ENCODE measurements at regions not wholly inside any gene's neighbourhood (a gene's known extent, or its start where the extent isn't known, plus 50 kb on each side); places are given as distances from the start of the nearest gene placed in this dataset.

DNA sequence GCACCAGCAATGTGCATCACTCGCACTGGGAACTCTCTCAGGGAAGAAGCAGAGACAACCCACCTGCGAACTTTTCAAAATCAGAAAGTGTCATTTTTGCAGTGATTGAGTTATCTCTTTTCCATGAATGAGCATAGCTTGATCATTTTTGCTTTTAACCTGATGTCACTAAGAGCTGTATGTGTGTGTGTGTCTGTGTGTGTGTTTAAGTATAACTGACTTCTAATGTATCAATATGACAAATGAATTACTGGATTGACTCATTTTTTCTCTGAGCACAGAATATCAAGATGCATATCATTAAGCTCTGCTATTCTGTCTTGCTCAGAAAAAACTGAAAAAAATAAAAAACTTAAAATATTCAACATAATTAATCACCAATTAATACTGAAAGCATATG is 548.9 kb upstream of the MARCKS start:
- TF ChIP-seq, protein P1, sequence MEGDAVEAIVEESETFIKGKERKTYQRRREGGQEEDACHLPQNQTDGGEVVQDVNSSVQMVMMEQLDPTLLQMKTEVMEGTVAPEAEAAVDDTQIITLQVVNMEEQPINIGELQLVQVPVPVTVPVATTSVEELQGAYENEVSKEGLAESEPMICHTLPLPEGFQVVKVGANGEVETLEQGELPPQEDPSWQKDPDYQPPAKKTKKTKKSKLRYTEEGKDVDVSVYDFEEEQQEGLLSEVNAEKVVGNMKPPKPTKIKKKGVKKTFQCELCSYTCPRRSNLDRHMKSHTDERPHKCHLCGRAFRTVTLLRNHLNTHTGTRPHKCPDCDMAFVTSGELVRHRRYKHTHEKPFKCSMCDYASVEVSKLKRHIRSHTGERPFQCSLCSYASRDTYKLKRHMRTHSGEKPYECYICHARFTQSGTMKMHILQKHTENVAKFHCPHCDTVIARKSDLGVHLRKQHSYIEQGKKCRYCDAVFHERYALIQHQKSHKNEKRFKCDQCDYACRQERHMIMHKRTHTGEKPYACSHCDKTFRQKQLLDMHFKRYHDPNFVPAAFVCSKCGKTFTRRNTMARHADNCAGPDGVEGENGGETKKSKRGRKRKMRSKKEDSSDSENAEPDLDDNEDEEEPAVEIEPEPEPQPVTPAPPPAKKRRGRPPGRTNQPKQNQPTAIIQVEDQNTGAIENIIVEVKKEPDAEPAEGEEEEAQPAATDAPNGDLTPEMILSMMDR (IDR thresholded peaks at IDR 0.05; ENCODE audit: insufficient read depth, low read length) = no peak
- TF ChIP-seq, protein P2, sequence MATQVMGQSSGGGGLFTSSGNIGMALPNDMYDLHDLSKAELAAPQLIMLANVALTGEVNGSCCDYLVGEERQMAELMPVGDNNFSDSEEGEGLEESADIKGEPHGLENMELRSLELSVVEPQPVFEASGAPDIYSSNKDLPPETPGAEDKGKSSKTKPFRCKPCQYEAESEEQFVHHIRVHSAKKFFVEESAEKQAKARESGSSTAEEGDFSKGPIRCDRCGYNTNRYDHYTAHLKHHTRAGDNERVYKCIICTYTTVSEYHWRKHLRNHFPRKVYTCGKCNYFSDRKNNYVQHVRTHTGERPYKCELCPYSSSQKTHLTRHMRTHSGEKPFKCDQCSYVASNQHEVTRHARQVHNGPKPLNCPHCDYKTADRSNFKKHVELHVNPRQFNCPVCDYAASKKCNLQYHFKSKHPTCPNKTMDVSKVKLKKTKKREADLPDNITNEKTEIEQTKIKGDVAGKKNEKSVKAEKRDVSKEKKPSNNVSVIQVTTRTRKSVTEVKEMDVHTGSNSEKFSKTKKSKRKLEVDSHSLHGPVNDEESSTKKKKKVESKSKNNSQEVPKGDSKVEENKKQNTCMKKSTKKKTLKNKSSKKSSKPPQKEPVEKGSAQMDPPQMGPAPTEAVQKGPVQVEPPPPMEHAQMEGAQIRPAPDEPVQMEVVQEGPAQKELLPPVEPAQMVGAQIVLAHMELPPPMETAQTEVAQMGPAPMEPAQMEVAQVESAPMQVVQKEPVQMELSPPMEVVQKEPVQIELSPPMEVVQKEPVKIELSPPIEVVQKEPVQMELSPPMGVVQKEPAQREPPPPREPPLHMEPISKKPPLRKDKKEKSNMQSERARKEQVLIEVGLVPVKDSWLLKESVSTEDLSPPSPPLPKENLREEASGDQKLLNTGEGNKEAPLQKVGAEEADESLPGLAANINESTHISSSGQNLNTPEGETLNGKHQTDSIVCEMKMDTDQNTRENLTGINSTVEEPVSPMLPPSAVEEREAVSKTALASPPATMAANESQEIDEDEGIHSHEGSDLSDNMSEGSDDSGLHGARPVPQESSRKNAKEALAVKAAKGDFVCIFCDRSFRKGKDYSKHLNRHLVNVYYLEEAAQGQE (IDR thresholded peaks at IDR 0.05; ENCODE audit: insufficient replicate concordance, low read depth) = no peak
- no peak for TF ChIP-seq POLR2AphosphoS5 (IDR thresholded peaks at IDR 0.05; ENCODE audit: low read depth)
